HG02759 (cell line): ENCODE measurements at regions not wholly inside any gene's neighbourhood (a gene's known extent, or its start where the extent isn't known, plus 50 kb on each side); places are given as distances from the start of the nearest gene placed in this dataset.
"Not testable (repeated sequence)": the region's sequence is repeated elsewhere in the genome, so short reads cannot be mapped to it uniquely, and the experiment has no call there.

Source experiments
- ATAC-seq: cut with Tn5 transposase; IDR thresholded peaks from one replicate; pipeline ENCODE4 v1.9.1; 2021; ENCODE audit warnings: mild to moderate bottlenecking, moderate library complexity; ENCODE audit not compliant: unreplicated experiment

DNA sequence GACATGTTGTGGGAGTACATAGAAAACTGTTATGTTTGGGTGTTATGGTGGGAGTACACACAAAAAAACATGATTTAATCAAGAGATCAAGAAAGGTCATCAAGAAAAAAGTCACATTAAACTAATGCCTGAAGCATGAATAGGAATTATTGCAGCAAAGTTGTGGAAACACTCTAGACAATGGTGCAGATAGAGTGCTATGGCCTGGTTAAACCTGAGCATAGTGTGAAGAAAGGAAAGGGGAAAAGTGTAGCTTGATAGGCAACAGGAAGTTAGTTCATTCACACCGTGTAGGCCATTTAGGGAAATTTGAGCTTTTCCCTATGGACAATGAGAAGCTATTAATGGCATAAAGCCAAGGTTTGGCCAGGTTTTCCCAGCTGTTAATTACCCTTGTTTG is 162.1 kb upstream of the EMCN start:
- ATAC-seq = no peak

- no peak for ATAC-seq
Observed at GRCh38 chr4:100674976-100675375, 157.2 kb upstream of the EMCN start.

- no peak for ATAC-seq
Observed at GRCh38 chr4:100657187-100657586, 139.4 kb upstream of the EMCN start.

- no peak for ATAC-seq
Observed at GRCh38 chr4:100651499-100652175, 133.8 kb upstream of the EMCN start.

GRCh38 chr4:100649417-100649816 is 131.6 kb upstream of the EMCN start:
- ATAC-seq = no peak

- no peak for ATAC-seq
Observed at GRCh38 chr4:100644150-100644549, 126.3 kb upstream of the EMCN start.

- ATAC-seq = no peak
Observed at GRCh38 chr4:100641336-100641735, 123.5 kb upstream of the EMCN start.

DNA sequence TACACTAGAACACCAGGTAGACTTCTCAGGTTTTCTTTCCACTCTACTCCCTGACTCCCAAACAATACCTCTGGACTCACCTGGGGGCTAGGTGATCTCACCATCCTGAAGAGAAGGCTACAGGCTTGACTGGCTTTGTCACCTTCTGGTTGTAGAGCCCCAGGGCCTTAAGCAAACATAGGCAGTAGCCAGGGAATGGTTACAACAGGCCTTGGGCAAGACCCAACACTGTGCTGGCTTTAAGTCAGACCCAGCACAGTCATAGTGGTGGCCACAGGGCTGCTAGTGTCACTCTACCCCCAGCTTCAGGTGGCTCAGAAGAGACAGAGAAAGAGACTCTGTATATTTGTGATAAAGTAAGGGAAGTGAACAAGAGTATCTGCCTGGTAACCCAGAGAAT is 118.1 kb upstream of the EMCN start:
- ATAC-seq = no peak

GRCh38 chr4:100633269-100633668 is 115.4 kb upstream of the EMCN start:
- ATAC-seq = no peak

DNA sequence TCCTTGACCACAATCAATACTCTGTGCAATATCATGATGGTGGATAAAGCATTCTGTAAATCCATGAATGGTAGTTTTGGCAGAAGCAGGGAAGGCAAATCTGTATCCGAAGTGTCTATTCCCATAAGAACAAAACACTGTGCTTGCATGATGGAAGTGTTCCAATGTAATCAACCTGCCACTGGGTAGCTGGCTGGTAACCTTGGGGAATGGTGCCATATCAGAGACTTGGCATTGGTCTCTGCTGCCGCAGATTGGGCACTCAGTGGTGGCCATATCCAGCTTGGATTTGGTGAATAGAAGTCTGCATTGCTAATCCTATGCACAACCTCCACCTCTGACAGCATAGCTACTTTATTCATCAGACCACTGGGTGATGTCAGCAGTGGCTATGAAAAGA is 114.3 kb upstream of the EMCN start:
- ATAC-seq = no peak

GRCh38 chr4:100631281-100631968 is 113.6 kb upstream of the EMCN start:
- no peak for ATAC-seq

GRCh38 chr4:100630341-100630740 is 112.5 kb upstream of the EMCN start:
- ATAC-seq = no peak

GRCh38 chr4:100609810-100610209 is 92.0 kb upstream of the EMCN start:
- ATAC-seq = no peak

DNA sequence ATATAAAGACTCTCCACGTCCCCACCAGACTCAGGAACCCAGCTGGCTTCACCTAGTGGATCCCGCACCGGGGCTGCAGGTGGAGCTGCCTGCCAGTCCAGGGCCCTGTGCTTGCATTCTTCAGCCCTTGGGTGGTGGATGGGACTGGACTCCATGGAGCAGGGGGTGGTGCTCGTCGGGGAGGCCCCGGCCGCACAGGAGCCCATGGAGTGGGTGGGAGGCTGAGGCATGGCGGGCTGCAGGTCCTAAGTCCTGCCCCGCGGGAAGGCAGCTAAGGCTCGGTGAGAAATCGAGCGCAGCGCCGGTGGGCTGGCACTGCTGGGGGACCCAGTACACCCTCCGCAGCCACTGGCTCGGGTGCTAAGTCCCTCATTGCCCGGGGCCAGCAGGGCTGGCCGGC is 90.8 kb upstream of the EMCN start:
- not testable (repeated sequence) for ATAC-seq

GRCh38 chr4:100605144-100605543 is 87.3 kb upstream of the EMCN start:
- no peak for ATAC-seq

DNA sequence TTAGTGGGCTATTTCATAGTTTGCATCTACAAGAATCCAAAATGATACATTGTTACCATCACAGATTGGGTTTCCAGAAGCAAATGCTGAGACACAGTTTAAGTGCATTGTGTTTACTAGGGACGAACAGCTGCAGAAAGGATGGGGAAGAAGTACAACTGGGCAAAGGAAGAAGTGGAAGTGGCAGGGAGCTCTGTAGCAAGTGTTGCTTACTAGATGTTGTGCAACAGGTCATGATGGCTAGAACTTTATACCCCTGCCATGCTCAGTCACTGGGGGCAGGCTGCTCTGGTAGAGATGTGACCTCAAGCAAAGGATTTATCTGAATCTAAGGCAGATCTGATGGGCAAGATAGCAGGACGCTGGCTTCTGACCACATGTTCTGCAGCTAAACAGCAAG is 76.1 kb upstream of the EMCN start:
- ATAC-seq = no peak

GRCh38 chr4:100591161-100591876 is 73.5 kb upstream of the EMCN start:
- no peak for ATAC-seq

DNA sequence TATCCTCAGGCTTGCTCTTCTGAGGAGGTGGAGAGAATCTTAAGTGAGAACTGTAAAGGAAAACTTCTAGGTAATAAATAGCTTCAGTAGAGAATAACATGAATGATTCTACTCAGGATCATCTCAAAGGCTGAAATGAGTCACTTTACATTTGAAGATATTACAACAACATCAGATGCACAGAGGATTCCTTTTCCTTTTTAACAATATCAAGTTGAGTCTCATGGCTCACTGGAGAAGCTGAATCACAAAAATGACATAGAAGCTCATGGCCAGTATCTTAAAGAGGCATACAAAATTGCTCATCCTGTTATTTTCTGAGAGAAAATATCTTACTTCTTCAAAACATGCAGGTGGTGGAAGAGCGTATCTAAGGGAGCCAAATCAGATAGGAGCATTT is 72.5 kb upstream of the EMCN start:
- no peak for ATAC-seq

DNA sequence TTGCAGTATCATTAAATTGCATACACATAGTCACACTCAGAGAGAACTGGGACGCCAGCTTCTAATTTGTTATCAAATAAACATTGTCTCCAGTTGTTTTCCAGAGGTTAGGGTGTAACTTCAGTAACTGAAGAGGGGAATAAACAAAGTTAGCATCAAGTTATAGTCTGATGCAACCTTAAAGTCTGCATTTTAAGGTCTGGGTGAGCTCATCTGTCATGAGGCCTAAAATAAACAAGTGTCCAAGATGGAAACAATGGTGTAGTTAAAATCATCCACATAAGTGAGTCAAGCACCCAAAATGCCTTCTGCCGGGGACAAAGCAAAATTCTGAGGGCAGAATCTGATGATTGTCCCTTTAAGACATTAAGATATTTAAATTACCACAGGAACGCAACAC is 70.3 kb upstream of the EMCN start:
- ATAC-seq = no peak

DNA sequence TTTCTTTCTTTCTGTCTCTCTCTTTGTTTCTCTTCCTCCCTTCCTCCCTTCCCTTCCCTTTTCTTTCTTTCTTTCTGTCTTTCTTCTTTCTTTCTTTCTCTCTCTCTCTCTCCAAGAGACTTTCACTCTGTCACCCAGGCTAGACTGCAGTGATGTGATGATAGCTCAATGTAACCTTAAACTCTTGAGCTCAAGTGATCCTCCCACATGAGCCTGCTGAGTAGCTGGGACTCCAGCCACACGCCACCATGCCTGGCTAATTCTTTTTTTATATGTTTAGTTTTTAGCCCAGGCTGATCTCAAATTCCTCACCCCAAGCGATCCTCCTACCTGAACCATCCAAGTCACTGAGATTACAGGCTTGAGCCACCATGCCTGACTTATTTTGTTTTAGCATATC is 64.3 kb upstream of the EMCN start:
- ATAC-seq = no peak

DNA sequence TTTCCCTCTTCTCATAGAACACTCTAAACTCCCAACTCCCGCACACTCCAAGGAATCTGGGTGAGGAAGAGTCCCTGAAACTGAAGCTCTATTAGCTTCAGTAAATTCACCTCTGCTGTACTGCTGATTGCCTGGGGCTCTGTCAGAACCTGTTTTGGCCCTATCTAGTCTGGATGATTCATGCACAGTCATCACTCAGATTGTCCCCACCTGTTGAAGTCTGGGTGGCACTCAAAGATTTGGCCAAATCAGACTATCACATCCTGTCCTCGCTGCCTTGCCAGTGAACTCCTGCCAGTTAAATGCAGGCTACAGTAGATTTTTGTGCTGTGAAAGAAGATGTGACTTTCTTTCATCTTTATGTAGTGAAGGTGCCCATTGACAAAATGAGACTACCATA is 63.5 kb upstream of the EMCN start:
- no peak for ATAC-seq

DNA sequence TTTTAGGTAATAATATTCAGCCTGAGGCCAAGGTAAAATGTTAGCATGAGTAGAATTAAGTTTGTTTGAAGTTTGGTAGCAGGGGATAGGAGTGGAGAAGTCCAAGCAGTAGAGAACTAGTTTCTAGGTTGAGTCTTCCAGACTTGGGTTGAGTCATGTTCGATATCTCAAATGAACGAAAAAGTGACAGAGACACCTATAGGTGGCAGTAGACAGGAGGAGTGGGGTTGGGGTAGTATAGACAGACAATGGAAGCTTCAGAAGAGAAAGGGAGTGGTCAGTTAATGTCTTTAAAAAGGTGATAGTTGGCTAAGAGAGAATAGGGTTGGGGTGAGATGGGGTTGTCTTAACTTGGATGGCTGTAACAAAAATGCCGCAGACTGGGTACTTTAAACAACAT is 58.7 kb upstream of the EMCN start:
- no peak for ATAC-seq
